Immature natural killer cell (primary cell): ENCODE measurements at regions not wholly inside any gene's neighbourhood (a gene's known extent, or its start where the extent isn't known, plus 50 kb on each side); places are given as distances from the start of the nearest gene placed in this dataset.

Experiments used
- DNase-seq, 3 donors: peaks; one replicate each; pipeline ENCODE4 v3.0.0; 2022; ENCODE audit warnings: mixed read lengths in 1 of 3
- H3K27ac Mint-ChIP-seq, 6 donors: one replicate each; pipeline ENCODE4 v1.8.0; 2020; ENCODE audit warnings: mixed read lengths in 6 of 6, mild to moderate bottlenecking in 5 of 6, inconsistent platforms in 4 of 6, moderate library complexity in 3 of 6
- H3K27me3 Mint-ChIP-seq, 3 donors: one replicate each; pipeline ENCODE4 v1.8.0; 2020 to 2021; ENCODE audit warnings: low read depth in 3 of 3, mild to moderate bottlenecking in 3 of 3, mixed read lengths in 3 of 3, moderate library complexity in 3 of 3, inconsistent platforms in 1 of 3
- H3K36me3 Mint-ChIP-seq, 3 donors: one replicate each; pipeline ENCODE4 v1.8.0; 2020; ENCODE audit warnings: mixed read lengths in 3 of 3, inconsistent platforms in 2 of 3, mild to moderate bottlenecking in 2 of 3
- H3K4me1 Mint-ChIP-seq, 2 donors: one replicate each; pipeline ENCODE4 v1.8.0; 2020; ENCODE audit warnings: inconsistent platforms in 2 of 2, mild to moderate bottlenecking in 2 of 2, mixed read lengths in 2 of 2, moderate library complexity in 1 of 2
- H3K4me3 Mint-ChIP-seq, 5 donors: one replicate each; pipeline ENCODE4 v1.8.0; 2020; ENCODE audit warnings: mild to moderate bottlenecking in 5 of 5, mixed read lengths in 5 of 5, inconsistent platforms in 3 of 5, moderate library complexity in 3 of 5
- H3K9me3 Mint-ChIP-seq, 6 donors: one replicate each; pipeline ENCODE4 v1.8.0; 2020; ENCODE audit warnings: mild to moderate bottlenecking in 6 of 6, mixed read lengths in 6 of 6, inconsistent platforms in 4 of 6, moderate library complexity in 3 of 6

DNA sequence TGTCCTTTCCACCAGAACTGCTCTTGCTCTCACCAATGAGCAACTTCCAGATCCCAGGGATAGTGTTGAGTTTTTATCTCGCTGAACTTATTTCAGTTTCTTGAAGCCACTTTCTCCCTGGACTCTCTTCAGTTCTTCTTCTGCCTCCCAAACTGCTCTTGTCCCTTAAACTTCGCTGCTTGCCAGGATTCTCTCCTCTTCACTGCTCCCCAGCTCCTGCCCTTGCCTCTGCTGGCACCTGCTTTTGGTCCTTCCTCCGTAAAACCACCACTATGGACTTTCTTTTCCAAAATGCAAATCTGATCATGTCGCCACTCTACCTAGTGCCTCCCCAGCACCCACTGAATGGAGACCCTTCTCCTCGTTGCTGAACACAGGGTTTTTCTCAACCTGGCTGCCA is 92.8 kb upstream of the PALS2 start:
- no peaks in the 10 kb centered on the region for H3K36me3 Mint-ChIP-seq
- H3K9me3 Mint-ChIP-seq = no peaks in the 10 kb centered on the region
- H3K27me3 Mint-ChIP-seq = peaks cover 3 to 17% (median 10%) of the 10 kb centered on the region in 3 donors
- no peak overlapping the region for H3K4me3 Mint-ChIP-seq
- no peak for DNase-seq
- no peaks in the 10 kb centered on the region for H3K4me1 Mint-ChIP-seq
- no peak overlapping the region for H3K27ac Mint-ChIP-seq

DNA sequence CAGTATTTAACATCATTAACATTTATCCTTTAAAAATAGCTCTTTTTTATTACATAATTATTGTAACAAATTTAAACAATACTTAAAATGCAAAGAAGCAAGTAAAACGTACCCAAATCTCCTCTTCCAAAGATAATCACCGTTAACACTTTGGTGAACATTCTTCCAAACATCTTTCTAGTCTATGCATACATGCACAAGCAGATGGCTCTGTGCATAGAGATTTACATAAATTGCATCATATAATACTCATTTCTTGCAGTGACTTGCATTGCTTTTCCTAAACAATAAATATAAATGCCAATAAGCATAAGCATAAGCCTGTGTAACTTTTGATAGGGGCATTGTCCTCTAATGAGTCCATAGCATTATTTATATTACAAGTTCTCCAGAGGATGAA is 89.4 kb upstream of the PALS2 start:
- H3K9me3 Mint-ChIP-seq = no peaks in the 10 kb centered on the region
- no peaks in the 10 kb centered on the region for H3K36me3 Mint-ChIP-seq
- no peak for DNase-seq
- no peak overlapping the region for H3K27ac Mint-ChIP-seq
- no peaks in the 10 kb centered on the region for H3K4me1 Mint-ChIP-seq
- H3K4me3 Mint-ChIP-seq = no peak overlapping the region
- H3K27me3 Mint-ChIP-seq = peaks cover 6 to 14% (median 12%) of the 10 kb centered on the region in 3 donors

DNA sequence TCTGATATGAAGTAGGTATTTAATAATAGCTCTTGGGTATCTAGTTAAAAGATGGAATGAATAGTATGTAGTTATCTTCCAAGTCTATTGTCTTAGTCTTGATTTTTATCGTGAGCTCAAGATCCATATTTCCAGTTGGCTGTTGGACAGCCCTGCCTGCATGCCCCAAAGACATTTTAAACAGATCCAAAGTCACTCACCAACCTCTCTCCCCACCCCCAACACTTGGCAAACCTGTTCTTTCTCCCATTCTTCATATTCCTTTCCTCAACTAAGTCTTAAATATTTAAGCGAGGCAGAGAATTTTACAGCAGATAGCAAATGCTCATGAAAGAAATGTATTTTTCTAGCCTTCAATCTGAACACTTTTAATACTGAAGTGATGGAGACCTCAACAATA is 80.7 kb upstream of the PALS2 start:
- peaks cover 0 to 4% (median 0%) of the 10 kb centered on the region in 3 donors for H3K36me3 Mint-ChIP-seq
- H3K4me3 Mint-ChIP-seq = no peak overlapping the region

DNA sequence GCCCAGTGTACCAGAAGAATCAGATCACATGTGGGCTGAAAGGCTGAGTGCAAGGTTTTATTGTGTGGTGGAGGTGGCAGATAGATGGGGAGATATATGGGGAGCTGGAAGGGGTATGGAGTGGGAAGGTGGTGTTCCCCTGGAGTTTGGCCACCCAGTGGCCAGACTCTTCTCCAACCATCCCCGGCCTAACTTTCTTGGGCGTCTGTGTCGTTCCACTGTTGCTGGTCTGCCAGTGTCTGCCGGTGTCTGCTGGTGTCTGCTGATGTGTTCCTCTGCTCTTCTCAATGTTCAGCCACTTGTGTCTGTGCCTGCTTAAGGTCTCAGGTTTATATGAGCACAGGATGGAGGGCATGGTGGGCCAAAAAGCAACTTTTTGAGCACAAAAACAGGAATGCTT is 78.4 kb upstream of the PALS2 start:
- Mint-ChIP-seq H3K27ac (no peak overlapping the region), H3K4me3 (no peak overlapping the region), H3K9me3 (no peaks in the 10 kb centered on the region), H3K27me3 (peaks cover 0 to 2% (median 0%) of the 10 kb centered on the region in 3 donors), H3K4me1 (no peaks in the 10 kb centered on the region), H3K36me3 (peaks cover 0 to 4% (median 0%) of the 10 kb centered on the region in 3 donors)
- no peak for DNase-seq

More for the DNA sequence above, 80.7 kb upstream of the PALS2 start:
- Mint-ChIP-seq H3K4me1 (no peaks in the 10 kb centered on the region), H3K27ac (no peak overlapping the region), H3K9me3 (no peaks in the 10 kb centered on the region), H3K27me3 (peaks cover under 1 to 3% (median 2%) of the 10 kb centered on the region in 3 donors)
- no peak for DNase-seq

DNA sequence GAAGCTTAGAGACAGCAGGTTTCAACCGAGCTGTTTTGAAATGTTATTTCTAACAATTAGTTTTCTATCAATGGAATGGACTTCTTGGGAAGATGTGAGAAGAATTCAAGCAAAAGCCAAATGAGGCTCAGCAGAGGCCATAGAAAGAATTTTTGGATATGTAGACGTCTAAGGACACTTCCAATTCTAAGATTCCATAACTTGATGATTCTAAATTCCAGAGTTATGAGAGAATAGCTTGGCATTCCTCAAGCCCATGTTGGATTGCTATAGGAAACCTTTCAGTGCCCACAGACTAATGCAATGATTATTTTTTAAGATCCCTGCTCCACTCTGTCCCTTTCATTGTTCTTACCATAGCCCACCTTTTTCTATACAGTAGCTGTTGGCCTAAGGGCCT is 77.2 kb upstream of the PALS2 start:
- H3K27me3 Mint-ChIP-seq = no peaks in the 10 kb centered on the region
- DNase-seq = no peak
- H3K27ac Mint-ChIP-seq = no peak overlapping the region
- no peaks in the 10 kb centered on the region for H3K4me1 Mint-ChIP-seq
- peaks cover 0 to 2% (median 0%) of the 10 kb centered on the region in 6 donors for H3K9me3 Mint-ChIP-seq
- H3K4me3 Mint-ChIP-seq = no peak overlapping the region
- peaks cover 0 to 4% (median 0%) of the 10 kb centered on the region in 3 donors for H3K36me3 Mint-ChIP-seq

DNA sequence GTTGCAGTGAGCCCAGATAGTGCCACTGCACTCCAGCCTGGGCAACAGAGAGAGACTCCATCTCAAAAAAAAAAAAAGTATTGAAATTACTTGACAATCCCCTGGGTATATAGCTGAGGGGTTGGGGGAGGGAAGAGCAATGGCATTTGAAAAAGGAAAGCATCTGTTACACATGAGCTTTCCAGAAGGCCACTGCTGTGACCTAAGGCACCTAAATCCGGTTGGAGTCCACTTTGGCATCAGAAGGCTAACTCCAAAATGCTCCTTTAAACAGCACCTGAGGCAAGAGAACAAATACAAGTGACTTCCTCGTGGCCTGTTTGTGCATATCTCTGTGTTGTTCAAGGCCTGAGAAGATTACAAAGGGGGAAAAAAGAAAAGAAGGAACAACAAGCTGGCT is 74.8 kb upstream of the PALS2 start:
- Mint-ChIP-seq H3K4me1 (no peaks in the 10 kb centered on the region), H3K27me3 (no peaks in the 10 kb centered on the region), H3K27ac (no peak overlapping the region), H3K9me3 (peaks cover 0 to 2% (median 0%) of the 10 kb centered on the region in 6 donors), H3K36me3 (peaks cover 0 to 3% (median 0%) of the 10 kb centered on the region in 3 donors), H3K4me3 (no peak overlapping the region)
- DNase-seq = no peak

DNA sequence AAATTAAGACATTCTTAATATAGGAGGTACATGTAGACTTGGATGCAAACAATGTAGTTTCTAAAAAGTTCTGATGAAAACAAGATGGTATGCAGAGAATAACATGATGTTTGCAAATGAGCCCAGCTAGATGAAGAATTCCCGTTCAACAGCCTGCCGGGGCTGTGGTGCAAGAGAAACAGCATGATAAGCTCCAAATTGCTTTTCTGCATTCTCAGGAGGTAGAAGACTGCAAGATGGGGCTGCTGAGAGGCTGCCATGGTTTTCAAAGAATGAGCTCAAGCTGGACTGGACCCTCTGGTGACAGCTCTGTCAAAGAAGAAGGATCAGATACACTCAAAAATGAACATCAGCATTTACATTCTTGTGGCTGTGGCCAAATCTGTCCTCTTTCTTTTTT is 73.4 kb upstream of the PALS2 start:
- Mint-ChIP-seq H3K4me1 (no peaks in the 10 kb centered on the region), H3K36me3 (no peaks in the 10 kb centered on the region), H3K27me3 (peaks cover 0 to 3% (median 0%) of the 10 kb centered on the region in 3 donors), H3K9me3 (peaks cover 0 to 2% (median 0%) of the 10 kb centered on the region in 6 donors), H3K27ac (no peak overlapping the region), H3K4me3 (no peak overlapping the region)
- DNase-seq = no peak

DNA sequence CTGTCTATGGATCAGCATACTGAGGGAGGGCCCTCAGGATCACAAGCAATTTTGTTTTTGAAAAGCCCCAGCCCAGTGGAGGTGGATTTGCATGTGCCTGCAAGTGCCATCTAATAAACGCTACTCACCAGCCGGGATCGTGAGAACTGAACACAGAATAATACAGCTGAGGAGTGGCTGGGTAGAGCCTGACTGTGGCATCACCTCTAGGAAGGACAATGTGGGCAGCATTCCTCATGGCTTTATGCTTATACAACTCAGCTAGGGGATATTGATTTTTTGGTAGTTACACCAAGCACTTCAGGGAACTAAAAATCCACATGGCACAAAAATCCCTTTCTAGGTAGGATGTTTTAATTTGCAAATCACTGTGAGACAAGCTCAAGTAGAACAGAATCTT is 72.7 kb upstream of the PALS2 start:
- peaks cover 0 to 2% (median 0%) of the 10 kb centered on the region in 6 donors for H3K9me3 Mint-ChIP-seq
- H3K36me3 Mint-ChIP-seq = no peaks in the 10 kb centered on the region
- no peak overlapping the region for H3K27ac Mint-ChIP-seq
- no peak for DNase-seq
- H3K4me1 Mint-ChIP-seq = no peaks in the 10 kb centered on the region
- no peak overlapping the region for H3K4me3 Mint-ChIP-seq
- peaks cover 0 to 3% (median 0%) of the 10 kb centered on the region in 3 donors for H3K27me3 Mint-ChIP-seq

DNA sequence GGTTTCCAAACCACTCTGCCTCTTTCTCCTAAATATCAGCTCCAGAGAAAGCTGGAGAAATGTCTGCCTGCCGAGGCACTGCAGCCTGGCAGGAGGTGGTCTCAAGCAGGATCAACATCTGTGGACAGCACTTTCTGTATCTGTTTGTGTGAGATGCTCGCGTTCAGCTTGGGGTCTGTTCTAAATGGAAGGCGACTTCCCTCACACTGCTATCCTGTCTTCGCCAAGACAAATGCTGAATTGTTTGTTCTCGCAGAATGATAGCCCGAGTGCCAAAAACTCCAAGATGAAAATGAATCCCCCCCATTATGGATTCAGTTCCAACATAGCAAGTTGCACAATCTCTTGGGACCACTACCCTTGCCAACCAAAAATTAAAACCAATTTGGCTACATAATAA is 72.2 kb upstream of the PALS2 start:
- Mint-ChIP-seq H3K9me3 (peaks cover 0 to 2% (median 0%) of the 10 kb centered on the region in 6 donors), H3K4me3 (no peak overlapping the region), H3K27ac (no peak overlapping the region), H3K27me3 (peaks cover 0 to 3% (median 0%) of the 10 kb centered on the region in 3 donors), H3K4me1 (no peaks in the 10 kb centered on the region), H3K36me3 (no peaks in the 10 kb centered on the region)
- DNase-seq = no peak

DNA sequence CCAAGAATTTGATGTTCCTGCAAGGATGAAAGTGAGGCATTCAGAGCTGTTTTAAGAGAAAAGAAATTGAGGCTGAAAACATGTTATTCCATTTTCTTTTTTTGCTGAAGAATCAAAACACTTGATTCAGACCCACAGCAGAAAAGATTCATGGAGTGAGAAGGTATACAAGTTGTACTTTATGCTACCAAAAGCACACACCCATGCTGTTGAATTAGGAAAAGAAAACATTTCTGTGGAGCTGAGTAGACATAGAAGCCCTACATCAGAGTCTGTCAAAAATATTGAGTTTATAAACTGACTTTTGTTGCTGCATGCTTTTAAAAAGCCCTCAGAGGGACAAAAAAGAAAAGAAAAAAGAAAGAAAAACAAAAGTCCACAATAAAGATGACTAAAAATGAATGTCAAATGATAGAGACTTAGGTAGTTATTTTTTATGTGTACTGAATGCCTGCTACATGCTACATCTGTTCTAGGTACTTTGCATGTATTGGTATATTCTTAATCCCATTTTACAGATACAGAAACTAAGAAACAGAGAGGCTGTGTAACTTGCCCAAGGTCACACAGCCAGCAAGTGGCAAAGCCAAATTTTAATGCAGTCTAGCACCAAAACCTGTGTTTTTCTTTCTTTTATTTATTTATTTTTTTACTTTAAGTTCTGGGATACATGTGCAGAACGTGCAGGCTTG is 71.7 kb upstream of the PALS2 start:
- no peak overlapping the region for H3K4me3 Mint-ChIP-seq
- no peaks in the 10 kb centered on the region for H3K36me3 Mint-ChIP-seq
- H3K27ac Mint-ChIP-seq = no peak overlapping the region
- no peak for DNase-seq
- H3K4me1 Mint-ChIP-seq = no peaks in the 10 kb centered on the region
- peaks cover 0 to 2% (median 0%) of the 10 kb centered on the region in 6 donors for H3K9me3 Mint-ChIP-seq
- peaks cover 0 to 3% (median 0%) of the 10 kb centered on the region in 3 donors for H3K27me3 Mint-ChIP-seq

DNA sequence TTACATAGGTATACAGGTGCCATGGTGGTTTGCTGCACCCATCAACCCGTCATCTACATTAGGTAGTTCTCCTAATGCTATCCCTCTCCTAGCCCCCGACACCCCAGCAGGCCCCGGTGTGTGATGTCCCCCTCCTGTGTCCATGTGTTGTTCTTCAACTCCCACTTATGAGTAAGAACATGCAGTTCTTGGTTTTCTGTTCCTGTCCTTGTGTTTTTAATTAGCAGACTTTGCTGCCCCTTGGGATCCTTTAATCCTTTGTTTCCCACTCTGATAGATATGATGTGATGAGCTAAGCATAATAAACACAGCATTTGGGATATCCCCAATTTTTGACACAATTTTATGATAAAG is 71.1 kb upstream of the PALS2 start:
- H3K4me1 Mint-ChIP-seq = no peaks in the 10 kb centered on the region
- H3K27ac Mint-ChIP-seq = no peak overlapping the region
- H3K36me3 Mint-ChIP-seq = no peaks in the 10 kb centered on the region
- peaks cover 0 to 2% (median 0%) of the 10 kb centered on the region in 6 donors for H3K9me3 Mint-ChIP-seq
- H3K27me3 Mint-ChIP-seq = peaks cover 0 to 3% (median 0%) of the 10 kb centered on the region in 3 donors
- H3K4me3 Mint-ChIP-seq = no peak overlapping the region
- DNase-seq = no peak

DNA sequence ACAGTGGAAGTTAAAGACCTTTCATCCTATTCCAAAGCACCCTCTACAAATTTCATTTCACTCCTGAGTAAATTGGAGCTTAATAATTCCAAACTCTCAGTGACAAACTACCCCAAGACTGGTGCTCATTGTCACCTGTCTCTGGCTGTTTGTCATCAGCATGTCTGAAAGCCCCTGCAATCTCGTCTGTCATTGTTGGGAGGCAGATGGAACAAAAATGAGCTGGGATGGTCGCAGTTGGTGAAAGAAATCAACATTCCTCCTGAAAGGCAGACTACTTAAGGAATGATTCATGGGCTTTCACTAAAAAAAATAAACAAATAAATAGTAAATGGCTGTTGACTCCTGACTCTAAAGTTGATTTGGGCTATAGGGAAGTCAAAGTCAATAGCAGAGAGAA is 69.7 kb upstream of the PALS2 start:
- Mint-ChIP-seq H3K36me3 (no peaks in the 10 kb centered on the region), H3K4me1 (no peaks in the 10 kb centered on the region), H3K27me3 (peaks cover 0 to 3% (median 0%) of the 10 kb centered on the region in 3 donors), H3K4me3 (no peak overlapping the region), H3K27ac (no peak overlapping the region), H3K9me3 (peaks cover 0 to 2% (median 0%) of the 10 kb centered on the region in 6 donors)
- DNase-seq = no peak

DNA sequence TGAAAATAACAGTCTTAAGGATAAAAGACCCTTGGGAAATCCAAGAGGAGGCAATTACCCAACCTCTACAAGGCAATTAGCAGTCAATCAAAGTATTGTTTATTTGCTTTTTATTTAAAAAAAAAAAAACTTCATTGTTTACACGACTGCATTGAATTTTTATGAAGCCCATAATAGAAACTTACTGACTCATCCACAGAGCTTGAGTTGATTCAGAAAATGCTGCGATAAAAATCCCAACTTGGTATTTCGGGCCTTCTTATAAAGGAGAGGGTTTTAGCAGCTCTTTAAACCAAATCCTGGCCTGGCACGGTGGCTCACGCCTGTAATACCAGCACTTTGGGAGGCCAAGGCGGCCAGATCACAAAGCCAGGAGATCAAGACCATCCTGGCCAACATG is 69.2 kb upstream of the PALS2 start:
- H3K4me1 Mint-ChIP-seq = no peaks in the 10 kb centered on the region
- peaks cover 0 to 3% (median 0%) of the 10 kb centered on the region in 3 donors for H3K27me3 Mint-ChIP-seq
- H3K36me3 Mint-ChIP-seq = no peaks in the 10 kb centered on the region

DNA sequence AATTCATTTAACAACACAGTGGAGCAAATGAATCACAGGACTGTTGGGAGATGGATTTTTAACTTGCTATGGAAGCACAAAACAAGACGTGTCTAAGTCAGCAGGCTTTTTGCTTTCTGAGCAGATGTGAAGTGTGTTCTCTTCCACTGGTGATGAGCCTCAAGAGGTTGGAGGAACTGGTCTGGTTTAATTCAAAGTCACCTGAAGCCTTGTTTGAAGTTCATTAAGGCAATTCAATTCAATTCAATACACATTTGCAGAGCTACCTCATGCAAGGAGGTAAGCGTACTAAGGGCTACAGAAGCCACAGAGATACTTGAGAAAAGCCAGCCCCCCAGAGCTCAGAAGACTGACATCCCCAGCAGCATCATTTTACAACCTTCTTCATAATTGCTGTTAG is 68.4 kb upstream of the PALS2 start:
- peaks cover 0 to 3% (median 0%) of the 10 kb centered on the region in 3 donors for H3K27me3 Mint-ChIP-seq
- peaks cover 0 to 2% (median 0%) of the 10 kb centered on the region in 6 donors for H3K9me3 Mint-ChIP-seq
- no peak for DNase-seq
- H3K4me1 Mint-ChIP-seq = no peaks in the 10 kb centered on the region
- H3K36me3 Mint-ChIP-seq = no peaks in the 10 kb centered on the region
- H3K4me3 Mint-ChIP-seq = no peak overlapping the region
- no peak overlapping the region for H3K27ac Mint-ChIP-seq

More for the DNA sequence above, 69.2 kb upstream of the PALS2 start:
- peaks cover 0 to 2% (median 0%) of the 10 kb centered on the region in 6 donors for H3K9me3 Mint-ChIP-seq
- H3K27ac Mint-ChIP-seq = no peak overlapping the region
- DNase-seq = no peak
- no peak overlapping the region for H3K4me3 Mint-ChIP-seq

DNA sequence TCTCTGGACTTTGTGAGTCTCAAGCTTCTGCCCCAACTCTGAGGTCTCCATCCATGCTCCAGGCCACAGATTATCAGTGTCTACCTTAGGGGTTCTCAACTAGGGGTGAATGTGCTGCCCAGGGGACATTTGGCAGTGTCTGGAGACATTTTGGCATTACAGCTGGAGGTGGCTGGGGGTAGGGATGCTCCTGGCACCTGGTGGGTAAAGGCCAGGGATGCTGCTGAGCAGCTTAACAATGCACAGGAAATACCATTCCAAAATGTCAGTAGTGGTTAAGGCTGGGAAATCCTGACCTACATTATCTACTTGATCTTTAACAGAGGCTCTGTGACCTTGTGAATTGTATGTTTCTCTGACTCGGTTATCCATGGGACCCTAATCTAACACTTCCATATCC is 67.3 kb upstream of the PALS2 start:
- H3K27me3 Mint-ChIP-seq = peaks cover 0 to 5% (median 3%) of the 10 kb centered on the region in 3 donors
- no peak overlapping the region for H3K4me3 Mint-ChIP-seq
- DNase-seq = no peak
- H3K27ac Mint-ChIP-seq = no peak overlapping the region
- H3K9me3 Mint-ChIP-seq = no peaks in the 10 kb centered on the region
- no peaks in the 10 kb centered on the region for H3K36me3 Mint-ChIP-seq
- H3K4me1 Mint-ChIP-seq = no peaks in the 10 kb centered on the region
